ENCODE measurements at regions not wholly inside any gene's neighbourhood (a gene's known extent, or its start where the extent isn't known, plus 50 kb on each side); places are given as distances from the start of the nearest gene placed in this dataset.

- no peak overlapping the region for H3K4me3 Mint-ChIP-seq (ENCODE audit: low read depth, unreplicated experiment)
- H3K27me3 Mint-ChIP-seq (ENCODE audit: unreplicated experiment): no peaks in the 10 kb centered on the region
- H3K4me1 Mint-ChIP-seq (ENCODE audit: low read depth, unreplicated experiment): no peaks in the 10 kb centered on the region
- H3K27ac Mint-ChIP-seq (ENCODE audit: unreplicated experiment): no peak overlapping the region
- no peaks in the 10 kb centered on the region for H3K36me3 Mint-ChIP-seq (ENCODE audit: insufficient read depth, unreplicated experiment)
- no peaks in the 10 kb centered on the region for H3K9me3 Mint-ChIP-seq (ENCODE audit: low read depth, unreplicated experiment)
- no TSS peak for BruUV-seq (replicated peaks)
- intact Hi-C loops (cut with micrococcal nuclease; ENCODE audit: unreplicated experiment): no loop called here
- CTCF ChIA-PET: no interaction called here
- TF ChIP-seq, protein P1, sequence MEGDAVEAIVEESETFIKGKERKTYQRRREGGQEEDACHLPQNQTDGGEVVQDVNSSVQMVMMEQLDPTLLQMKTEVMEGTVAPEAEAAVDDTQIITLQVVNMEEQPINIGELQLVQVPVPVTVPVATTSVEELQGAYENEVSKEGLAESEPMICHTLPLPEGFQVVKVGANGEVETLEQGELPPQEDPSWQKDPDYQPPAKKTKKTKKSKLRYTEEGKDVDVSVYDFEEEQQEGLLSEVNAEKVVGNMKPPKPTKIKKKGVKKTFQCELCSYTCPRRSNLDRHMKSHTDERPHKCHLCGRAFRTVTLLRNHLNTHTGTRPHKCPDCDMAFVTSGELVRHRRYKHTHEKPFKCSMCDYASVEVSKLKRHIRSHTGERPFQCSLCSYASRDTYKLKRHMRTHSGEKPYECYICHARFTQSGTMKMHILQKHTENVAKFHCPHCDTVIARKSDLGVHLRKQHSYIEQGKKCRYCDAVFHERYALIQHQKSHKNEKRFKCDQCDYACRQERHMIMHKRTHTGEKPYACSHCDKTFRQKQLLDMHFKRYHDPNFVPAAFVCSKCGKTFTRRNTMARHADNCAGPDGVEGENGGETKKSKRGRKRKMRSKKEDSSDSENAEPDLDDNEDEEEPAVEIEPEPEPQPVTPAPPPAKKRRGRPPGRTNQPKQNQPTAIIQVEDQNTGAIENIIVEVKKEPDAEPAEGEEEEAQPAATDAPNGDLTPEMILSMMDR (IDR thresholded peaks at IDR 0.05; ENCODE audit: unreplicated experiment): no peak
- DNase-seq: no peak
Observed at GRCh38 chr5:58394339-58394738, 65.5 kb downstream of the PLK2 start.

DNA sequence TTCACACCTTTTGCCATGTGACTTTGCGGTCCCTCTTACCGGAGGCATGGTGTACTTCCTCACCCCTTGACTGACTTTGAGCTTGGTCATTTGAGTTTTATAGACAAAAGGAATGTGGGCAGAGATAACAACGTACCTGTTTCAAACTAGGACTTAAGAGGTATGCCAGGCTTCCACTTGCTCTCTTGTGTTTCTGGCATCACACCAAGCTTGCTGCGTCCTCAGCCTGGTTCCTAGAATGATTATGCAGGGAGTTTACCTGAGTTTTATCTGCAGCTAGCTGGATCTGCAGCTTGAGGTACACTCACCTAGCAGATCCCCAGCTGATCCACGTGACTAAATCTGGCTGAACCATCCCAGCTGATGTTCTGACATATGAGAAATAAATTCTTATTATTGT, 66.2 kb downstream of the PLK2 start:
- intact Hi-C loops (cut with micrococcal nuclease; ENCODE audit: unreplicated experiment): no loop called here
- Mint-ChIP-seq H3K36me3 (ENCODE audit: insufficient read depth, unreplicated experiment) (no peaks in the 10 kb centered on the region), H3K27ac (ENCODE audit: unreplicated experiment) (no peak overlapping the region), H3K9me3 (ENCODE audit: low read depth, unreplicated experiment) (no peaks in the 10 kb centered on the region), H3K27me3 (ENCODE audit: unreplicated experiment) (no peaks in the 10 kb centered on the region), H3K4me1 (ENCODE audit: low read depth, unreplicated experiment) (no peaks in the 10 kb centered on the region), H3K4me3 (ENCODE audit: low read depth, unreplicated experiment) (no peak overlapping the region)
- TF ChIP-seq, protein P1 (IDR thresholded peaks at IDR 0.05; ENCODE audit: unreplicated experiment): no peak
- no TSS peak for BruUV-seq (replicated peaks)
- no peak for DNase-seq
- CTCF ChIA-PET: no interaction called here

DNA sequence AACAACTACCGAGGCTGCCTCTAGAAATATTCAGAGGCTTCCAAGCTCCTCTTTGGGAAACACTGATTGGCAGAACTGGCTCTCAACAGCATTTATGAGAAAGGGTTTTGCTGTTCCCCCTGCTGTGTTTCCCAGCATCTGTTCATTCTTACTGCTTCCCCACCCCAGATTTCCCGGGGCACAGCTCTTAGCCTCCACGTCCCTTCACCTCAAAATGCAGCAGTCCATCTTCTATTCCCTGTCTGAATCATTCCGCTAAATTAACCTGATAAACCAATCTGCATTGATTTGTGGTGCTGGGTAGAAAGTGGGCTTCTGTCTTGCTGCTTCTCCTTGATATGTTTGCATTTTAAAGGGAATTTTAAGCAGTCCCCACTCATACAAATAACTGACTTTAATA, 67.4 kb downstream of the PLK2 start:
- TF ChIP-seq, protein P1 (IDR thresholded peaks at IDR 0.05; ENCODE audit: unreplicated experiment): no peak
- no TSS peak for BruUV-seq (replicated peaks)
- Mint-ChIP-seq H3K4me3 (ENCODE audit: low read depth, unreplicated experiment) (no peak overlapping the region), H3K27ac (ENCODE audit: unreplicated experiment) (no peak overlapping the region), H3K27me3 (ENCODE audit: unreplicated experiment) (no peaks in the 10 kb centered on the region), H3K36me3 (ENCODE audit: insufficient read depth, unreplicated experiment) (no peaks in the 10 kb centered on the region), H3K4me1 (ENCODE audit: low read depth, unreplicated experiment) (no peaks in the 10 kb centered on the region), H3K9me3 (ENCODE audit: low read depth, unreplicated experiment) (no peaks in the 10 kb centered on the region)
- no peak for DNase-seq
- intact Hi-C loops (cut with micrococcal nuclease; ENCODE audit: unreplicated experiment): no loop called here
- CTCF ChIA-PET: no interaction called here

DNA sequence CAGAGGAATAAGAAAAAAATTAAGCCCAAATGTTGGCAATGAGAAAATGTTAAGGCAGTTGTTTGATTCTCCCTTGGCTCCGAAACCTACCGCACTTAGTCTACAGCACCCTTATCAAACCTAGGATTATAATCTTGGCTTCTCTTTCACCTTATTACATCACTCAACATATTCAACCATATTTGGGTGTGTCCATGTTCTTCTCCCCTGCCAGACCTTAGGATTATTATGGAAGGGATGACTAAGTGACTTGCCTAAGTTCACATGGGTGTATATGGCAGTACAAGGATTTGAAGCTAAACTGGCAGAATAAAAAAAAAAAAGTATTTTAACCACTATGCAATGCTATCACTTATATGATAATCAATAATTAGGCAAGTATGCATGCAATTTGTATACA, 76.4 kb downstream of the PLK2 start:
- TF ChIP-seq, protein P1 (IDR thresholded peaks at IDR 0.05; ENCODE audit: unreplicated experiment): no peak
- Mint-ChIP-seq H3K4me3 (ENCODE audit: low read depth, unreplicated experiment) (no peak overlapping the region), H3K36me3 (ENCODE audit: insufficient read depth, unreplicated experiment) (no peaks in the 10 kb centered on the region), H3K27me3 (ENCODE audit: unreplicated experiment) (no peaks in the 10 kb centered on the region), H3K4me1 (ENCODE audit: low read depth, unreplicated experiment) (no peaks in the 10 kb centered on the region), H3K27ac (ENCODE audit: unreplicated experiment) (no peak overlapping the region), H3K9me3 (ENCODE audit: low read depth, unreplicated experiment) (peaks cover 9% of the 10 kb centered on the region)
- no peak for DNase-seq
- CTCF ChIA-PET: no interaction called here
- intact Hi-C loops (cut with micrococcal nuclease; ENCODE audit: unreplicated experiment): no loop called here
- BruUV-seq (replicated peaks): no TSS peak

- TF ChIP-seq, protein P1 (IDR thresholded peaks at IDR 0.05; ENCODE audit: unreplicated experiment): no peak
- Mint-ChIP-seq H3K27me3 (ENCODE audit: unreplicated experiment) (no peaks in the 10 kb centered on the region), H3K4me3 (ENCODE audit: low read depth, unreplicated experiment) (no peak overlapping the region), H3K4me1 (ENCODE audit: low read depth, unreplicated experiment) (no peaks in the 10 kb centered on the region), H3K9me3 (ENCODE audit: low read depth, unreplicated experiment) (peaks cover 9% of the 10 kb centered on the region), H3K36me3 (ENCODE audit: insufficient read depth, unreplicated experiment) (no peaks in the 10 kb centered on the region), H3K27ac (ENCODE audit: unreplicated experiment) (no peak overlapping the region)
- DNase-seq: no peak
- intact Hi-C loops (cut with micrococcal nuclease; ENCODE audit: unreplicated experiment): no loop called here
- no TSS peak for BruUV-seq (replicated peaks)
- CTCF ChIA-PET: no interaction called here
Observed at GRCh38 chr5:58382131-58382534, 77.8 kb downstream of the PLK2 start.
